Fibroblast of lung (primary cell): ENCODE measurements at regions not wholly inside any gene's neighbourhood (a gene's known extent, or its start where the extent isn't known, plus 50 kb on each side); places are given as distances from the start of the nearest gene placed in this dataset.

Source experiments
- DNase-seq, 2 donors: peaks; one replicate each; pipeline versions ENCODE4 v3.0.0 to v3.0.0-alpha.2; 2010; ENCODE audit warnings: low read depth in 2 of 2
- H2AFZ ChIP-seq: 2 replicates; pipeline ENCODE4 v1.5.1; 2012; ENCODE audit warnings: low read length, control low read depth, inconsistent platforms
- H3K27ac ChIP-seq: 2 replicates; pipeline ENCODE4 v1.5.1; 2011; ENCODE audit warnings: low read length, control low read depth; ENCODE audit not compliant: insufficient read depth
- H3K27me3 ChIP-seq: 2 replicates; pipeline ENCODE4 v1.5.1; 2011; ENCODE audit warnings: mild to moderate bottlenecking, low read length; ENCODE audit not compliant: control insufficient read depth, insufficient read depth
- H3K36me3 ChIP-seq: 2 replicates; pipeline ENCODE4 v1.5.1; 2011; ENCODE audit warnings: low read length; ENCODE audit not compliant: control insufficient read depth, insufficient read depth
- H3K4me1 ChIP-seq: 2 replicates; pipeline ENCODE4 v1.5.1; 2011; ENCODE audit warnings: low read length; ENCODE audit not compliant: control insufficient read depth, insufficient read depth; ENCODE audit errors: extremely low read depth
- H3K4me2 ChIP-seq: 2 replicates; pipeline ENCODE4 v1.5.1; 2011; ENCODE audit warnings: low read length, control low read depth; ENCODE audit not compliant: insufficient read depth; ENCODE audit errors: extremely low read depth
- H3K4me3 ChIP-seq, 4 experiments: fragments of 200-600 bp in 1 of 4; sonication (generic) in 1 of 4; replicated peaks in 1 of 4; 2 replicates each; pipeline ENCODE4 v1.5.1; 2011 to 2016; ENCODE audit warnings: low read length in 4 of 4, low read depth in 3 of 4, mild to moderate bottlenecking in 3 of 4, control low read depth in 2 of 4, inconsistent platforms in 1 of 4, mixed read lengths in 1 of 4; ENCODE audit not compliant: insufficient read depth in 1 of 4; ENCODE audit errors: control extremely low read depth in 1 of 4
- H3K79me2 ChIP-seq: 2 replicates; pipeline ENCODE4 v1.5.1; 2012; ENCODE audit warnings: mild to moderate bottlenecking, low read length, inconsistent platforms; ENCODE audit not compliant: control insufficient read depth, insufficient read depth
- H3K9ac ChIP-seq: 2 replicates; pipeline ENCODE4 v1.5.1; 2011; ENCODE audit warnings: mild to moderate bottlenecking, low read length, control low read depth; ENCODE audit not compliant: insufficient read depth
- H3K9me3 ChIP-seq: 2 replicates; pipeline ENCODE4 v1.5.1; 2012; ENCODE audit warnings: low read depth, low read length; ENCODE audit not compliant: control insufficient read depth, insufficient read depth
- H4K20me1 ChIP-seq: 2 replicates; pipeline ENCODE4 v1.5.1; 2011; ENCODE audit warnings: low read length; ENCODE audit not compliant: control insufficient read depth, insufficient read depth; ENCODE audit errors: extremely low read depth
- CTCF ChIP-seq, 2 donors: IDR thresholded peaks in 1 of 2; conservative IDR thresholded peaks in 1 of 2; 1 replicate in 1 of 2; 2 replicates in 1 of 2; pipeline ENCODE4 v1.5.1; 2011 to 2012; ENCODE audit warnings: low read length in 2 of 2, control low read depth in 1 of 2, inconsistent platforms in 1 of 2, low read depth in 1 of 2, mild to moderate bottlenecking in 1 of 2
- EZH2 ChIP-seq: IDR thresholded peaks from 2 replicates; pipeline ENCODE4 v1.5.1; 2012; ENCODE audit warnings: low read length, control low read depth, mild to moderate bottlenecking; ENCODE audit errors: missing control alignments

GRCh38 chrX:84721416-84721815 lies 219.2 kb upstream of the HDX start:
- DNase-seq: no peak
- Histone ChIP-seq H3K27ac (no peak overlapping the region), H3K4me1 (no peaks in the 10 kb centered on the region), H3K9me3 (no peaks in the 10 kb centered on the region), H3K27me3 (no peaks in the 10 kb centered on the region), H3K4me3 (no peak overlapping the region), H3K36me3 (no peaks in the 10 kb centered on the region), H4K20me1 (no peaks in the 10 kb centered on the region), H3K4me2 (no peak overlapping the region), H2AFZ (no peak overlapping the region), H3K79me2 (no peaks in the 10 kb centered on the region), H3K9ac (no peak overlapping the region)
- TF ChIP-seq EZH2: no peak
- no peak for TF ChIP-seq CTCF (conservative IDR thresholded peaks at IDR 0.05 in 1 of 2, IDR thresholded peaks at IDR 0.05 in 1 of 2; ENCODE audit: low read depth in 1 of 2, low read length in 2 of 2)

GRCh38 chrX:84724576-84724975 lies 222.3 kb upstream of the HDX start:
- no peaks in the 10 kb centered on the region for H3K4me1 ChIP-seq
- H3K27ac ChIP-seq: no peak overlapping the region
- no peaks in the 10 kb centered on the region for H4K20me1 ChIP-seq
- no peaks in the 10 kb centered on the region for H3K79me2 ChIP-seq
- no peak overlapping the region for H3K4me3 ChIP-seq
- H3K27me3 ChIP-seq: no peaks in the 10 kb centered on the region
- H3K4me2 ChIP-seq: no peak overlapping the region
- no peak overlapping the region for H2AFZ ChIP-seq
- H3K9me3 ChIP-seq: no peaks in the 10 kb centered on the region
- TF ChIP-seq EZH2: no peak
- TF ChIP-seq CTCF (conservative IDR thresholded peaks at IDR 0.05 in 1 of 2, IDR thresholded peaks at IDR 0.05 in 1 of 2; ENCODE audit: low read depth in 1 of 2, low read length in 2 of 2): no peak
- no peak overlapping the region for H3K9ac ChIP-seq
- H3K36me3 ChIP-seq: no peaks in the 10 kb centered on the region
- no peak for DNase-seq

- TF ChIP-seq EZH2 (no peak), CTCF (conservative IDR thresholded peaks at IDR 0.05 in 1 of 2, IDR thresholded peaks at IDR 0.05 in 1 of 2; ENCODE audit: low read depth in 1 of 2, low read length in 2 of 2) (no peak)
- Histone ChIP-seq H2AFZ (no peak overlapping the region), H3K79me2 (no peaks in the 10 kb centered on the region), H4K20me1 (no peaks in the 10 kb centered on the region), H3K4me1 (no peaks in the 10 kb centered on the region), H3K9ac (no peak overlapping the region), H3K27me3 (no peaks in the 10 kb centered on the region), H3K4me2 (no peak overlapping the region), H3K27ac (no peak overlapping the region), H3K4me3 (no peak overlapping the region), H3K9me3 (no peaks in the 10 kb centered on the region), H3K36me3 (no peaks in the 10 kb centered on the region)
- no peak for DNase-seq
Observed at GRCh38 chrX:84729408-84729807, 227.2 kb upstream of the HDX start.
